NB4 (cell line): ENCODE measurements at regions not wholly inside any gene's neighbourhood (a gene's known extent, or its start where the extent isn't known, plus 50 kb on each side); places are given as distances from the start of the nearest gene placed in this dataset.

Experiments used
- DNase-seq: peaks from one replicate; pipeline ENCODE4 v3.0.0; 2010; ENCODE audit warnings: low read depth
- H3K4me3 ChIP-seq: one replicate; pipeline ENCODE4 v1.5.1; 2011; ENCODE audit warnings: mild to moderate bottlenecking, low read depth, low read length, moderate library complexity
- MYC ChIP-seq: IDR thresholded peaks from 2 replicates; pipeline ENCODE4 v1.6.1; 2011; ENCODE audit warnings: low read depth, low read length
- POLR2A ChIP-seq: IDR thresholded peaks from 2 replicates; pipeline ENCODE4 v1.6.1; 2011; ENCODE audit warnings: mild to moderate bottlenecking; ENCODE audit not compliant: insufficient read length; ENCODE audit errors: extremely low read depth
- TF ChIP-seq, protein P1 (sequence below): IDR thresholded peaks from one replicate; pipeline ENCODE4 v1.5.1; 2012; ENCODE audit warnings: low read depth, low read length
- TF ChIP-seq, protein P2 (sequence below): IDR thresholded peaks from 2 replicates; pipeline ENCODE4 v1.6.1; 2011; ENCODE audit warnings: low read depth, low read length

DNA sequence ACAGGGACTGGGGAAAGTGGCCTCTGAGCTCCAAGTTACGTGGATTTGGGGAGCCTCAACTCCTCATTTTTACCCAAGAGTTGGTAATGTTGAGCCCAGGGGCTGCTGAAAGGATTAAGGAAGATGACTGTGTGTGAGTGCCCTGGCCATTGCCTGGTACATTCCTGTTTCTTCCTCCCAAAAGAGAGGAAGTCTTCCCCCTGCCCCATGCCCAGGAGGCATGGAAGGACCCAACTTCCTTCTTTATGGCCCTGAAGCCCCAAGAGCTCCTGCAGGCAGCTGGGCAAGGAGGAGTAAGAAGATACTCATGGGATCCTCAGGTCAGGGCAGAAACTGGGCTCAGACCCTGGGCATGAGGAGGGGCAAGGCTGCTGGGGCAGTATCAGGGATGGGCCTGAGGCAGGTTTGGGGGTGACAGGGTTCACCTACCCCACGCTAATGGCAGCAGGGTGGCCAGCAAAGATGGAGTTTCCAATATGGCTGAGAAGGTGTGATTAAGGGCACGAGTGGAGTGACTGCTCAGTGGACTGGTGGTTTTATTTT lies 118.3 kb upstream of the MVB12B start:
- TF ChIP-seq, protein P1, sequence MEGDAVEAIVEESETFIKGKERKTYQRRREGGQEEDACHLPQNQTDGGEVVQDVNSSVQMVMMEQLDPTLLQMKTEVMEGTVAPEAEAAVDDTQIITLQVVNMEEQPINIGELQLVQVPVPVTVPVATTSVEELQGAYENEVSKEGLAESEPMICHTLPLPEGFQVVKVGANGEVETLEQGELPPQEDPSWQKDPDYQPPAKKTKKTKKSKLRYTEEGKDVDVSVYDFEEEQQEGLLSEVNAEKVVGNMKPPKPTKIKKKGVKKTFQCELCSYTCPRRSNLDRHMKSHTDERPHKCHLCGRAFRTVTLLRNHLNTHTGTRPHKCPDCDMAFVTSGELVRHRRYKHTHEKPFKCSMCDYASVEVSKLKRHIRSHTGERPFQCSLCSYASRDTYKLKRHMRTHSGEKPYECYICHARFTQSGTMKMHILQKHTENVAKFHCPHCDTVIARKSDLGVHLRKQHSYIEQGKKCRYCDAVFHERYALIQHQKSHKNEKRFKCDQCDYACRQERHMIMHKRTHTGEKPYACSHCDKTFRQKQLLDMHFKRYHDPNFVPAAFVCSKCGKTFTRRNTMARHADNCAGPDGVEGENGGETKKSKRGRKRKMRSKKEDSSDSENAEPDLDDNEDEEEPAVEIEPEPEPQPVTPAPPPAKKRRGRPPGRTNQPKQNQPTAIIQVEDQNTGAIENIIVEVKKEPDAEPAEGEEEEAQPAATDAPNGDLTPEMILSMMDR = no peak
- TF ChIP-seq, protein P2, sequence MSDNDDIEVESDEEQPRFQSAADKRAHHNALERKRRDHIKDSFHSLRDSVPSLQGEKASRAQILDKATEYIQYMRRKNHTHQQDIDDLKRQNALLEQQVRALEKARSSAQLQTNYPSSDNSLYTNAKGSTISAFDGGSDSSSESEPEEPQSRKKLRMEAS = no peak
- TF ChIP-seq MYC (no peak), POLR2A (no peak)
- H3K4me3 ChIP-seq = no peak overlapping the region
- DNase-seq = no peak

DNA sequence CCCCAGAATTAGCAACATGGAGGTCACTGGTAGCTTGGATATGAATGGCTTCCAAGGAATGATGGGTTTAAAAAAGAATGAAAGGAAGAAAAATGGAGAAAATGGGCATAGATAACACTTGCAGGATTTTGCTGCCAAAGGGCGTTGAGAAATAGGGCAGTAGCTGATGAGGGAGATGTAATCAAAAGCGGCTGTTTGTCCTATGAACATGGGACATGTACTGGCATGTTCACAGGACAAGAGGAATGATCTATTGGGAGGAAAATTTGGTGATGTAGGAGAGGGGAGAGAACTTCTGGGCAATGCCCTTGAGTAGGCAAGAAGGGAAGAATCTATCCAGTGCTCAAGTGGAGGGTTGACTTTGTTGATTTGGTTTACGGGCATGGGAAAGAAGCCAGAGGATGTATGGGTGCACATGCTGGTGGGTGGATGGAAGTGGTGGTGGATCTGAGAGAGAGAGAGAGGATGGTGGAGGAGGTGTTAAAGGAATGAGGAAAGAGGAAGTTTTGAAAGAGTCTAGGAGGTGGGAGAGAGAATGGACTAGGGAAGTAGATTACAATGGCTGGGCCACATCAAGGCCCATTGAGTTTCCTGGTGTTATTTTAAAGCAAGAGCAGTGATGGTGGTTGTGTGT lies 115.1 kb upstream of the MVB12B start:
- DNase-seq = no peak

DNA sequence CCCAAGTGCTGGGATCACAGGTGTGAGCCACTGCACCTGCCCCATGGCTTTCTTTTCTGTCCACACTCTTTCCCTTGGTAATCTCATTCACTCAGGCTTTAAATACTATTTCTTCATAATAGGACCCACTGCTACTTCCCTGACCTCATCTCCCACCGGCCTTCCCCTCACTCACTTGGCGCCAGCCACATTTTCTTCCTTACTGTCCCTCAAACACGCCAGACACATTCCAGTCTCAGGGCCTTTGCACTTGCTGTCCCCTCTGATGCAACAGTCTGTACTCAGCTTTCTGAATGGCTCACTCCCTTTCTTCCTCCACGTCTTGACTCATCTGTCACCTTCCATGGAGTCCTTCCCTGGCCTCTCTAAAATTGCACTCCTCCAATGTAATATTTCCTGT lies 111.1 kb upstream of the MVB12B start:
- TF ChIP-seq POLR2A = no peak
- no peak for DNase-seq
- H3K4me3 ChIP-seq = no peak overlapping the region

More for the DNA sequence above, 115.1 kb upstream of the MVB12B start:
- H3K4me3 ChIP-seq = no peak overlapping the region
- TF ChIP-seq POLR2A (no peak), MYC (no peak)
- TF ChIP-seq, protein P1 = no peak
- TF ChIP-seq, protein P2 = no peak

DNA sequence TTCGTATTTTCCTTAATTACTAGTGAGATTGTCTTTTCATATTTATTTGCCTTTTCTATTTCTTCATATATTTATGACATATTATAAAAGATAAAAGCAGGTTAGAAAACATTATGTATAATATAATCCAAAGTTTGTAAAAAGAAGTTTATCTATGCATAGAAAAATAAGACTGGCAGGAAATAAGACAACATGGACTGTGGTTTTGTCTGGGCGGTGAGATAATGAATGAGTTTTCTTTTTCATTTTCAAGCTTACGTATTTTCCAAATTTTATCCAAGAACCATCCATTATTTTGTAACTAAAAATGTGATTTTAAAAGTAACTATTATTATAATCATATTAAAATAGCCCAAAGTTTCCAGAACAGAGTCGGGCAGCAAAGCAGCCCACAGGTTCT lies 109.8 kb upstream of the MVB12B start:
- DNase-seq = no peak
- TF ChIP-seq POLR2A = no peak
- H3K4me3 ChIP-seq = no peak overlapping the region

DNA sequence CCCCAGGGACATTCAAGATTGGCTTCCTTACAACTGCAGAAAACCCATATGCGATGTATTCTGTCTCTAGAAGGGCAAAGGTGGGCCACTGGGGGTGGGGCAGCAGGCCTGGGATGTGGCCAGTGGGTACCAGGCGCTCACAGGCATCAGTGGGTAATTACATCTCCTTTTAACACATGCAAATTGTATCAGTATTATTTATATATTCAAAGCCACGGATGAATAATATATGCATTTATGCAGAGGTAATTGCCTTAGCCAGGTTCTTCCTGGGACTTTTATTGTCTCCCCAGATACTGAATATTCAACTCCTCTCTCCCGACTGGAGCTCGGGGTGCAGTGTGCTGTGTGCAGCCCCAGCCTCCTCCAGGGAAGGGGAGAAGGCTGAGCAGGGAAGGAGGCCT lies 109.4 kb upstream of the MVB12B start:
- no peak overlapping the region for H3K4me3 ChIP-seq
- TF ChIP-seq, protein P2 = no peak
- TF ChIP-seq, protein P1 = no peak
- TF ChIP-seq MYC (no peak), POLR2A (no peak)

DNA sequence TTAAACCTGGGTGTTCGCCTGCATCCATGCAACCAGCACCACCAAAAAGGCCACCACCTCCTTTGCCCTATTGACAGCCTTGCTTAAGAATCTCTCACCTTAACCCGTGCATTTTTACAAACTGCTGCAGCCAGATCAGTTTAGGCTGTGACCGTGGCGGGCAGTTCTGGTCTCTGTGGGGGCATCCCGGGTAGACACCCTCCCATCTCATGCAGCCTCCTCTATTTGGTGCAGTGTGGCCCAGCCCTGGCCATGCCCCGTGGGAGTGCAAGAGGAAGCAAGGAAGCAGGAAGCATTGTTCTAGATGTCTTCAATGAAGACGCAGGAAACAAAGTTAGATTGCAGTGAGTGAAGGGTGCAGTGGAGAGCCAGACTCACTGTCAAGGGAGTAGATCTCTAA lies 108.8 kb upstream of the MVB12B start:
- no peak overlapping the region for H3K4me3 ChIP-seq
- TF ChIP-seq MYC = no peak
- DNase-seq = no peak

More for the DNA sequence above, 109.4 kb upstream of the MVB12B start:
- DNase-seq = no peak

DNA sequence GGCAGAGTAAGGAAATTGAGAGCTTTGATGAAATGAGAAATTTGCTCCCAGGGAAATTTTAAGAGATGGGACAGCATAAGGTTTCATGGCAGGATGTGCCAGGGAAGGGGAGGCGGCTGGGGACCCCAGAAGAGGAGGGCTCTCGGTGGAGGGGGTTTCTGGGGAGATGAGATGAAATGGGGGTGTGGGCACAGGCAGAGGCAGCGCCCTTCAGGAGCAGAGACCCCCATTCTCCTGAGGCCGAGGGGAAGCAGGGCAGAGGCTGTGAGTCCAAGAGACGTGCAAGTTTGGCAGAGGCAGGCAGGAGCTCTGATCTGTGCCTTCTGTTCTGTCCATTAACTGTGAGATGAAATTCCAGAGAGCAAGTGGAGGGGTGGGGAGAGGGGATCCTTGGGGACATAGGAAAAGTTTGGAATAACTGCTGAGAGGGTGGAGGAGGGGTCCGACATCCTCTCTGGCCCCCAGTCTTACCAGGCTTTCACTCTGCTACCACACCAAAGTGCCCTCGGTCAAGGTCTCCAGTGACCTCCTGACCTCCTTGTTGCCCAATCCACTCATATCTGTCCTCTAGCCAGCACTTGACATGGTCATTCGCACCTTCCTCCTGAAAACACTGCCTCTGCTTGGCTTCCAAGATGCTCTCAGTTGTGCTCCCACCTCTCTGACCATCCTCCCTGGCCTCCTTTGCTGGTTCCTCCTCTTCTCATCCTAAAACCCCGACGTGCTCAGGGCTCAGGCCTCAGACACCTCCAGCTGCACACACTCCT lies 108.1 kb upstream of the MVB12B start:
- H3K4me3 ChIP-seq = no peak overlapping the region
- DNase-seq = no peak
- TF ChIP-seq POLR2A (no peak), MYC (no peak)
- TF ChIP-seq, protein P1 = no peak
- TF ChIP-seq, protein P2 = no peak
